SK-N-SH (cell line): ENCODE measurements at regions not wholly inside any gene's neighbourhood (a gene's known extent, or its start where the extent isn't known, plus 50 kb on each side); places are given as distances from the start of the nearest gene placed in this dataset.

ENCODE experiments used
- CTCF ChIA-PET: fragments of 300-600, 350-600 bp; formaldehyde crosslinking; extraction: SDS; loops from one replicate; lab custom pipeline; 2021; lab: Yijun Ruan, JAX
- POLR2A ChIA-PET: fragments of 350-600 bp; sonication (Branson Sonifier 250); formaldehyde crosslinking; extraction: SDS; loops from one replicate; lab custom pipeline; 2020; ENCODE audit warnings: antibody characterized with exemption, inconsistent platforms; lab: Yijun Ruan, JAX
- DNase-seq: peaks from one replicate; pipeline ENCODE4 v3.0.0; 2012
- H2AFZ ChIP-seq: fragments of 200-600 bp; sonication (generic); 2 replicates; pipeline ENCODE4 v1.8.1; 2016; ENCODE audit warnings: antibody characterized with exemption, mild to moderate bottlenecking, low read depth
- H3F3A ChIP-seq: fragments of 200-600 bp; sonication (generic); replicated peaks from 2 replicates; pipeline ENCODE3; 2016; ENCODE audit warnings: antibody characterized with exemption, mild to moderate bottlenecking; ENCODE audit not compliant: insufficient read depth
- H3K27ac ChIP-seq, 2 experiments: fragments of 200-500 bp in 1 of 2; fragments of 200-600 bp in 1 of 2; sonication (Bioruptor generic) in 1 of 2; sonication (generic), shearing (Covaris generic) in 1 of 2; 2 replicates each; pipeline versions ENCODE4 v1.5.1 to v1.6.1; 2014 to 2016; ENCODE audit warnings: low read depth in 2 of 2, inconsistent platforms in 1 of 2, low read length in 1 of 2, mild to moderate bottlenecking in 1 of 2, mixed read lengths in 1 of 2
- H3K27me3 ChIP-seq: fragments of 200-600 bp; sonication (generic), shearing (Covaris generic); 2 replicates; pipeline ENCODE4 v1.6.1; 2016; ENCODE audit warnings: mixed run types; ENCODE audit not compliant: insufficient read depth
- H3K36me3 ChIP-seq, 2 experiments: fragments of 200-500 bp in 1 of 2; fragments of 200-600 bp in 1 of 2; sonication (Bioruptor generic) in 1 of 2; sonication (generic) in 1 of 2; replicated peaks in 1 of 2; 2 replicates each; pipeline versions ENCODE3 to v1.5.1; 2014 to 2016; ENCODE audit warnings: low read length in 1 of 2, mild to moderate bottlenecking in 1 of 2; ENCODE audit not compliant: insufficient read depth in 2 of 2, control insufficient read depth in 1 of 2
- H3K4me1 ChIP-seq, 2 experiments: fragments of 200-500 bp in 1 of 2; fragments of 200-600 bp in 1 of 2; sonication (Bioruptor generic) in 1 of 2; sonication (generic), shearing (Covaris generic) in 1 of 2; 2 replicates each; pipeline versions ENCODE4 v1.5.1 to v1.6.1; 2014 to 2016; ENCODE audit warnings: low read depth in 1 of 2, low read length in 1 of 2, mixed run types in 1 of 2; ENCODE audit not compliant: insufficient read depth in 2 of 2, control insufficient read depth in 1 of 2
- H3K4me2 ChIP-seq: fragments of 200-600 bp; sonication (generic), shearing (Covaris generic); 2 replicates; pipeline ENCODE4 v1.6.1; 2017; ENCODE audit warnings: mixed run types
- H3K4me3 ChIP-seq, 2 experiments: fragments of 200-500 bp in 1 of 2; fragments of 200-600 bp in 1 of 2; sonication (Bioruptor generic) in 1 of 2; sonication (generic), shearing (Covaris generic) in 1 of 2; 2 replicates each; pipeline versions ENCODE4 v1.5.1 to v1.8.1; 2014 to 2016; ENCODE audit warnings: low read depth in 2 of 2, inconsistent platforms in 1 of 2, low read length in 1 of 2, mild to moderate bottlenecking in 1 of 2, mixed read lengths in 1 of 2, moderate library complexity in 1 of 2
- H3K79me2 ChIP-seq: fragments of 200-600 bp; sonication (generic); 2 replicates; pipeline ENCODE4 v1.8.1; 2017; ENCODE audit warnings: mild to moderate bottlenecking; ENCODE audit not compliant: insufficient read depth
- H3K9ac ChIP-seq: fragments of 200-600 bp; sonication (generic); 2 replicates; pipeline ENCODE4 v1.6.1; 2017; ENCODE audit warnings: mixed run types
- H3K9me2 ChIP-seq: fragments of 200-600 bp; sonication (generic); 2 replicates; pipeline ENCODE4 v1.6.1; 2017; ENCODE audit warnings: mixed run types
- H3K9me3 ChIP-seq: fragments of 200-600 bp; sonication (generic); 2 replicates; pipeline ENCODE4 v1.6.1; 2017; ENCODE audit warnings: mixed run types, mild to moderate bottlenecking, moderate library complexity
- H4K20me1 ChIP-seq: fragments of 200-600 bp; sonication (generic); 2 replicates; pipeline ENCODE4 v1.6.1; 2017; ENCODE audit warnings: mild to moderate bottlenecking, mixed run types; ENCODE audit not compliant: insufficient read depth
- CHD2 ChIP-seq: fragments of 150-350 bp; IDR thresholded peaks from 2 replicates; pipeline ENCODE4 v1.6.1; 2018; ENCODE audit warnings: low read length; ENCODE audit not compliant: partially characterized antibody
- CTCF ChIP-seq: fragments of 200-600 bp; sonication (generic); IDR thresholded peaks from 2 replicates; pipeline ENCODE4 v1.6.1; 2017; ENCODE audit warnings: antibody characterized with exemption, mild to moderate bottlenecking, moderate library complexity
- EZH2phosphoT487 ChIP-seq: fragments of 200-600 bp; sonication (generic); IDR thresholded peaks from 2 replicates; pipeline ENCODE4 v1.6.1; 2017; ENCODE audit warnings: low read depth, mixed run types, mild to moderate bottlenecking, antibody characterized with exemption, moderate library complexity, borderline replicate concordance
- FOSL2 ChIP-seq: IDR thresholded peaks from 2 replicates; pipeline ENCODE4 v1.4.0; 2012; ENCODE audit warnings: low read depth, mild to moderate bottlenecking, moderate library complexity, borderline replicate concordance
- GATA2 ChIP-seq: sonication (generic); formaldehyde crosslinking; IDR thresholded peaks from 2 replicates; pipeline ENCODE4 v1.5.0; 2020; ENCODE audit warnings: mild to moderate bottlenecking, missing genetic modification reagents
- JUND ChIP-seq: IDR thresholded peaks from 2 replicates; pipeline ENCODE4 v1.4.0; 2012
- MEF2A ChIP-seq: IDR thresholded peaks from 2 replicates; pipeline ENCODE4 v1.4.0; 2012; ENCODE audit warnings: low read depth, borderline replicate concordance
- NFIC ChIP-seq: IDR thresholded peaks from 2 replicates; pipeline ENCODE4 v1.4.0; 2012; ENCODE audit warnings: borderline replicate concordance
- NRF1 ChIP-seq: IDR thresholded peaks from 2 replicates; pipeline ENCODE4 v1.6.1; 2012; ENCODE audit warnings: low read depth, mild to moderate bottlenecking, low read length
- POLR2AphosphoS5 ChIP-seq: IDR thresholded peaks from 2 replicates; pipeline ENCODE4 v1.6.1; 2012; ENCODE audit warnings: low read depth, low read length
- RAD21 ChIP-seq: IDR thresholded peaks from 2 replicates; pipeline ENCODE4 v1.6.1; 2012; ENCODE audit warnings: mild to moderate bottlenecking, low read length
- RCOR1 ChIP-seq: fragments of 150-350 bp; IDR thresholded peaks from 2 replicates; pipeline ENCODE4 v1.6.1; 2017; ENCODE audit warnings: antibody characterized with exemption, low read length
- REST ChIP-seq: IDR thresholded peaks from 2 replicates; pipeline ENCODE4 v1.6.1; 2012; ENCODE audit warnings: mild to moderate bottlenecking, low read depth, low read length, moderate library complexity
- SIN3A ChIP-seq: IDR thresholded peaks from 2 replicates; pipeline ENCODE4 v1.6.1; 2012; ENCODE audit warnings: low read depth, mild to moderate bottlenecking, low read length, moderate library complexity, borderline replicate concordance
- SMC3 ChIP-seq: IDR thresholded peaks from 2 replicates; pipeline ENCODE4 v1.6.1; 2012; ENCODE audit warnings: low read depth, low read length, improper control_type of control experiment
- TAF1 ChIP-seq: IDR thresholded peaks from 2 replicates; pipeline ENCODE4 v1.6.1; 2012; ENCODE audit warnings: low read depth, mild to moderate bottlenecking, low read length, moderate library complexity, borderline replicate concordance
- USF2 ChIP-seq: fragments of 150-350 bp; IDR thresholded peaks from 2 replicates; pipeline ENCODE4 v1.6.1; 2017; ENCODE audit warnings: antibody characterized with exemption, low read length, low read depth, borderline replicate concordance
- WGBS: methylation state at CpG from one replicate; pipeline ENCODE4 v1.1.6; 2017; ENCODE audit warnings: low lambda C conversion rate; 5-methylcytosine and 5-hydroxymethylcytosine counted together
- TF ChIP-seq, protein P1 (sequence below): IDR thresholded peaks from 2 replicates; pipeline ENCODE4; 2012

GRCh38 chr13:106233134-106233735, 302.2 kb downstream of the EFNB2 start:
- no peaks in the 10 kb centered on the region for H3K79me2 ChIP-seq
- DNase-seq, result no peak
- no peak overlapping the region for H2AFZ ChIP-seq
- TF ChIP-seq CTCF, result no peak
- no peak for TF ChIP-seq CHD2
- TF ChIP-seq POLR2AphosphoS5, result no peak
- TF ChIP-seq REST, result no peak
- no peak for TF ChIP-seq SIN3A
- TF ChIP-seq, protein P1, sequence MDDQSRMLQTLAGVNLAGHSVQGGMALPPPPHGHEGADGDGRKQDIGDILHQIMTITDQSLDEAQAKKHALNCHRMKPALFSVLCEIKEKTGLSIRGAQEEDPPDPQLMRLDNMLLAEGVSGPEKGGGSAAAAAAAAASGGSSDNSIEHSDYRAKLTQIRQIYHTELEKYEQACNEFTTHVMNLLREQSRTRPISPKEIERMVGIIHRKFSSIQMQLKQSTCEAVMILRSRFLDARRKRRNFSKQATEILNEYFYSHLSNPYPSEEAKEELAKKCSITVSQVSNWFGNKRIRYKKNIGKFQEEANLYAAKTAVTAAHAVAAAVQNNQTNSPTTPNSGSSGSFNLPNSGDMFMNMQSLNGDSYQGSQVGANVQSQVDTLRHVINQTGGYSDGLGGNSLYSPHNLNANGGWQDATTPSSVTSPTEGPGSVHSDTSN, result no peak
- no peak for TF ChIP-seq GATA2 (CRISPR knock-in tag)
- TF ChIP-seq MEF2A, result no peak
- TF ChIP-seq TAF1, result no peak
- no peak for TF ChIP-seq SMC3
- TF ChIP-seq NFIC, result no peak
- no peak for TF ChIP-seq RCOR1
- TF ChIP-seq RAD21, result no peak
- no peak for TF ChIP-seq FOSL2
- no peak for TF ChIP-seq JUND
- TF ChIP-seq USF2, result no peak
- no peak for TF ChIP-seq EZH2phosphoT487
- TF ChIP-seq NRF1, result no peak
- TF ChIP-seq, all 33 proteins: peak for 0
- no peaks in the 10 kb centered on the region for H3K9me3 ChIP-seq
- no peak overlapping the region for H3K9ac ChIP-seq
- H3K4me3 ChIP-seq, result no peak overlapping the region
- CTCF ChIA-PET, result interaction anchor here (0.9 kb wide), 1 partner anchor 36 kb away, joined by 3 read pairs; no protein-coding TSS in a partner anchor
- H3K9me2 ChIP-seq, result no peaks in the 10 kb centered on the region
- POLR2A ChIA-PET, result no interaction called here
- H3F3A ChIP-seq, result no peaks in the 10 kb centered on the region
- WGBS, result 40% methylated on average over 1 of the region's 1 CpG
- no peak overlapping the region for H3K4me2 ChIP-seq
- H3K27ac ChIP-seq, result no peak overlapping the region
- no peaks in the 10 kb centered on the region for H4K20me1 ChIP-seq
- no peaks in the 10 kb centered on the region for H3K36me3 ChIP-seq
- H3K4me1 ChIP-seq, result no peaks in the 10 kb centered on the region; a peak in 1 of 4 replicates
- H3K27me3 ChIP-seq, result no peaks in the 10 kb centered on the region
